GM20431 (cell line): ENCODE measurements at regions not wholly inside any gene's neighbourhood (a gene's known extent, or its start where the extent isn't known, plus 50 kb on each side); places are given as distances from the start of the nearest gene placed in this dataset.
"Not testable (repeated sequence)": the region's sequence is repeated elsewhere in the genome, so short reads cannot be mapped to it uniquely, and the experiment has no call there.

Source experiments
- in situ Hi-C: fragments of 300-500 bp; cut with MseI, MboI; formaldehyde crosslinking; loops from one replicate; pipeline ENCODE4 v1.15.0; 2020; ENCODE audit warnings: low sequenced_read_pairs; ENCODE audit not compliant: unreplicated experiment

GRCh38 chr2:16093639-16094529 lies 153.5 kb downstream of the MYCN start:
- in situ Hi-C loops, result no loop called here

- in situ Hi-C loops, result no loop called here
Measured at GRCh38 chr2:16092861-16093638, 152.7 kb downstream of the MYCN start.

GRCh38 chr2:16091576-16092282 lies 151.4 kb downstream of the MYCN start:
- in situ Hi-C loops, result no loop called here

GRCh38 chr2:16090650-16091575 lies 150.6 kb downstream of the MYCN start:
- in situ Hi-C loops, result no loop called here

- in situ Hi-C loops, result not testable (repeated sequence)
Measured at GRCh38 chr2:16089491-16089890, 149.1 kb downstream of the MYCN start.

GRCh38 chr2:16088802-16089112 lies 148.4 kb downstream of the MYCN start:
- in situ Hi-C loops, result no loop called here

GRCh38 chr2:16088035-16088801 lies 147.9 kb downstream of the MYCN start:
- in situ Hi-C loops, result no loop called here

- in situ Hi-C loops, result not testable (repeated sequence)
Measured at GRCh38 chr2:16086136-16086535, 145.8 kb downstream of the MYCN start.

- in situ Hi-C loops, result no loop called here
Measured at GRCh38 chr2:16085073-16085472, 144.7 kb downstream of the MYCN start.

- in situ Hi-C loops, result no loop called here
Measured at GRCh38 chr2:16084274-16084673, 143.9 kb downstream of the MYCN start.

- in situ Hi-C loops, result no loop called here
Measured at GRCh38 chr2:16082276-16082675, 141.9 kb downstream of the MYCN start.

GRCh38 chr2:16081316-16082200 lies 141.2 kb downstream of the MYCN start:
- in situ Hi-C loops, result no loop called here

- in situ Hi-C loops, result no loop called here
Measured at GRCh38 chr2:16080516-16080915, 140.2 kb downstream of the MYCN start.

- in situ Hi-C loops, result no loop called here
Measured at GRCh38 chr2:16080071-16080470, 139.7 kb downstream of the MYCN start.

- in situ Hi-C loops, result no loop called here
Measured at GRCh38 chr2:16079637-16080036, 139.3 kb downstream of the MYCN start.

GRCh38 chr2:16077601-16078000 lies 137.3 kb downstream of the MYCN start:
- in situ Hi-C loops, result no loop called here

GRCh38 chr2:16076911-16077310 lies 136.6 kb downstream of the MYCN start:
- in situ Hi-C loops, result no loop called here
